GM10266 (cell line): ENCODE measurements at regions not wholly inside any gene's neighbourhood (a gene's known extent, or its start where the extent isn't known, plus 50 kb on each side); places are given as distances from the start of the nearest gene placed in this dataset.

Source experiments
- DNase-seq: peaks from one replicate; pipeline ENCODE4 v3.0.0; 2012; ENCODE audit errors: extremely low spot score
- CTCF ChIP-seq: IDR thresholded peaks from 2 replicates; pipeline ENCODE4 v1.5.1; 2012; ENCODE audit warnings: mild to moderate bottlenecking, low read depth; ENCODE audit not compliant: control insufficient read depth, insufficient read depth; ENCODE audit errors: missing control alignments

GRCh38 chr2:103419506-103419905 is 657.7 kb downstream of the TMEM182 start:
- no peak for DNase-seq
- TF ChIP-seq CTCF = no peak

GRCh38 chr2:103423100-103423499 is 661.3 kb downstream of the TMEM182 start:
- no peak for TF ChIP-seq CTCF
- DNase-seq = no peak

- no peak for DNase-seq
These were observed 665.7 kb downstream of the TMEM182 start for GRCh38 chr2:103427567-103427966.

GRCh38 chr2:103430191-103430590 is 668.4 kb downstream of the TMEM182 start:
- DNase-seq = no peak
- no peak for TF ChIP-seq CTCF

More at GRCh38 chr2:103427567-103427966, 665.7 kb downstream of the TMEM182 start:
- TF ChIP-seq CTCF = no peak

GRCh38 chr2:103435010-103435409 is 673.2 kb downstream of the TMEM182 start:
- TF ChIP-seq CTCF = no peak
- no peak for DNase-seq

GRCh38 chr2:103437161-103437560 is 675.3 kb downstream of the TMEM182 start:
- TF ChIP-seq CTCF = no peak
- no peak for DNase-seq

GRCh38 chr2:103445347-103445746 is 683.5 kb downstream of the TMEM182 start:
- no peak for DNase-seq
- TF ChIP-seq CTCF = no peak

GRCh38 chr2:103448495-103448894 is 686.7 kb downstream of the TMEM182 start:
- no peak for DNase-seq
- TF ChIP-seq CTCF = no peak
